Colonic mucosa (tissue), 4 donors: ENCODE measurements at regions not wholly inside any gene's neighbourhood (a gene's known extent, or its start where the extent isn't known, plus 50 kb on each side); places are given as distances from the start of the nearest gene placed in this dataset.
"Not testable (repeated sequence)": the region's sequence is repeated elsewhere in the genome, so short reads cannot be mapped to it uniquely, and the experiment has no call there.

Experiments used
- DNase-seq: peaks from one replicate; pipeline ENCODE4 v3.0.0-alpha.2; 2020
- H3K27ac ChIP-seq: fragments of 200-600 bp; one replicate; pipeline ENCODE4 v1.8.0; 2021
- H3K27me3 ChIP-seq: fragments of 200-600 bp; one replicate; pipeline ENCODE4 v1.8.0; 2021
- H3K36me3 ChIP-seq: fragments of 200-600 bp; one replicate; pipeline ENCODE4 v1.8.0; 2021
- H3K4me1 ChIP-seq: fragments of 200-600 bp; one replicate; pipeline ENCODE4 v1.8.0; 2021; ENCODE audit warnings: mild to moderate bottlenecking
- H3K4me3 ChIP-seq: fragments of 200-600 bp; one replicate; pipeline ENCODE4 v1.8.0; 2021
- H3K9ac ChIP-seq, 2 donors: one replicate each; pipeline ENCODE4 v1.7.0; 2013; ENCODE audit warnings: control low read depth in 2 of 2, low read depth in 2 of 2, low read length in 2 of 2
- H3K9me3 ChIP-seq: fragments of 200-600 bp; one replicate; pipeline ENCODE4 v1.8.0; 2021
- intact Hi-C: fragments of 100-400 bp; cut with DNase I; formaldehyde crosslinking; loops from one replicate; pipeline ENCODE4 v1.14.1; 2022
- TF ChIP-seq, protein P1 (sequence below): fragments of 200-600 bp; IDR thresholded peaks from one replicate; pipeline ENCODE4 v1.8.0; 2022; ENCODE audit warnings: antibody characterized with exemption, mild to moderate bottlenecking
- donor health status: healthy.
- donor health status: DM: no; HTN: no; CAD: no.
- donor health status: DM: no; HTN: no; CAD: no.

DNA sequence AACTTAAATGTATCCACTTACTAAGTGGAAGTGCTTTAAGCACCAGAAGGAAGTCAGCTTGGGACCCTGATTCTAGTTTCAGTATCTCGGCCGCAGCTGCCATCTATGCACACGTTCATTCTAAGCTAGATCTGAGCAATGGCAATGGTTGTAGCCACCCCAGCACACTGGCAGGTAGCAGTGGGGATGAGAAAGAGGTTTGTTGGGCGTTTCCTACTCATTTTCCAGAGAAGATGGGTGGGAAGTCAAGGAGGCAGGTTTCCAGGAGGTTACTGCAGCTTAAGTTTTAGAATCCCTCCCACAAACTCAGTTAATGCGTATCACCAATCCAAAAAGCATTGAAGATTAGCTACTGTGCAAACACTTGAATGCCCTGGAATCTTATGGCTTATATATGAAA, 114.2 kb upstream of the TSC22D1 start:
- H3K4me3 ChIP-seq: no peak overlapping the region
- no peak overlapping the region for H3K27ac ChIP-seq
- H3K9me3 ChIP-seq: no peaks in the 10 kb centered on the region
- DNase-seq: no peak
- no peak overlapping the region for H3K9ac ChIP-seq
- H3K36me3 ChIP-seq: no peaks in the 10 kb centered on the region
- H3K27me3 ChIP-seq: no peaks in the 10 kb centered on the region
- TF ChIP-seq, protein P1, sequence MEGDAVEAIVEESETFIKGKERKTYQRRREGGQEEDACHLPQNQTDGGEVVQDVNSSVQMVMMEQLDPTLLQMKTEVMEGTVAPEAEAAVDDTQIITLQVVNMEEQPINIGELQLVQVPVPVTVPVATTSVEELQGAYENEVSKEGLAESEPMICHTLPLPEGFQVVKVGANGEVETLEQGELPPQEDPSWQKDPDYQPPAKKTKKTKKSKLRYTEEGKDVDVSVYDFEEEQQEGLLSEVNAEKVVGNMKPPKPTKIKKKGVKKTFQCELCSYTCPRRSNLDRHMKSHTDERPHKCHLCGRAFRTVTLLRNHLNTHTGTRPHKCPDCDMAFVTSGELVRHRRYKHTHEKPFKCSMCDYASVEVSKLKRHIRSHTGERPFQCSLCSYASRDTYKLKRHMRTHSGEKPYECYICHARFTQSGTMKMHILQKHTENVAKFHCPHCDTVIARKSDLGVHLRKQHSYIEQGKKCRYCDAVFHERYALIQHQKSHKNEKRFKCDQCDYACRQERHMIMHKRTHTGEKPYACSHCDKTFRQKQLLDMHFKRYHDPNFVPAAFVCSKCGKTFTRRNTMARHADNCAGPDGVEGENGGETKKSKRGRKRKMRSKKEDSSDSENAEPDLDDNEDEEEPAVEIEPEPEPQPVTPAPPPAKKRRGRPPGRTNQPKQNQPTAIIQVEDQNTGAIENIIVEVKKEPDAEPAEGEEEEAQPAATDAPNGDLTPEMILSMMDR: no peak
- H3K4me1 ChIP-seq: no peaks in the 10 kb centered on the region
- intact Hi-C loops: no loop called here

DNA sequence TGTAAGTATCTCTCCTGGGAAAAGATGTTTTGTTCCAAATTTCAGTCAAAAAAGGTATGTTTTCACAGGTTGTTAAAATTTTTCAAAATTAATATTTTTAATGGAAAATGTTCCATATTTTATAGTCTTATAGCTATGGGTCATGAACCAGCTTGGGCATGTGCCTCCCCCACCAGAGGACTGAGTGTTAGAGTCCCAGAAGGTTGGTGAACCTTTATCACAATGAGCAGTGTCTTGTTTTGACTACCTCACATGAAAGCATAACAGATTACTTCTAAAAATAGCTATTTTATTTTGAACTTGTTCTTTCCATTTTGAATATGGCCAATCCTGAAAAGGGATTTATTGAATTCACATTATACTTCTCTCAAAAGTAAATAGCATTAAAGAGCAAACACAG, 112.5 kb upstream of the TSC22D1 start:
- DNase-seq: no peak
- no peaks in the 10 kb centered on the region for H3K9me3 ChIP-seq
- H3K27me3 ChIP-seq: no peaks in the 10 kb centered on the region
- H3K9ac ChIP-seq: no peak overlapping the region
- H3K36me3 ChIP-seq: no peaks in the 10 kb centered on the region
- no peak overlapping the region for H3K27ac ChIP-seq
- no peak overlapping the region for H3K4me3 ChIP-seq
- intact Hi-C loops: no loop called here
- TF ChIP-seq, protein P1: no peak
- H3K4me1 ChIP-seq: no peaks in the 10 kb centered on the region

DNA sequence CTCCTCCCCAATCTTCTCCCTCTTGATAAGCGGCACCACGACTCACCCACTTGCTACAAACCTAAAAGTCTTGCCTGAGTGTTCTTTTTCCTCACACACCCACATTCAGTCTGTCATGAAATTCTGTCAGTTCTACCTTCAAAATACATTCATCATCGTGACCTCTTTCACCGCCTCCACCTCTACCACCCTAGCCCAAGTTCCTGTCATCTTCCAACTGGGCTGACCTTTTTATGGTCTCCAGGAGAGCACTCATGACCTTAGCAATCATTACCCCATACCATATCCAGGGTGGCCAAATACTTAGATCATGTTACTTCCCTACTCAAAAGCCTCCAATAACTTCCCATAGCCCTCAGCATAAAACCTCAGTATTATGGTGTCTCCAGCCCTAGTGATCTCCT, 110.4 kb upstream of the TSC22D1 start:
- Histone ChIP-seq H3K36me3 (no peaks in the 10 kb centered on the region), H3K9me3 (no peaks in the 10 kb centered on the region), H3K27me3 (no peaks in the 10 kb centered on the region), H3K27ac (no peak overlapping the region), H3K4me1 (no peaks in the 10 kb centered on the region), H3K9ac (no peak overlapping the region), H3K4me3 (no peak overlapping the region)
- intact Hi-C loops: no loop called here
- TF ChIP-seq, protein P1: no peak
- DNase-seq: no peak

DNA sequence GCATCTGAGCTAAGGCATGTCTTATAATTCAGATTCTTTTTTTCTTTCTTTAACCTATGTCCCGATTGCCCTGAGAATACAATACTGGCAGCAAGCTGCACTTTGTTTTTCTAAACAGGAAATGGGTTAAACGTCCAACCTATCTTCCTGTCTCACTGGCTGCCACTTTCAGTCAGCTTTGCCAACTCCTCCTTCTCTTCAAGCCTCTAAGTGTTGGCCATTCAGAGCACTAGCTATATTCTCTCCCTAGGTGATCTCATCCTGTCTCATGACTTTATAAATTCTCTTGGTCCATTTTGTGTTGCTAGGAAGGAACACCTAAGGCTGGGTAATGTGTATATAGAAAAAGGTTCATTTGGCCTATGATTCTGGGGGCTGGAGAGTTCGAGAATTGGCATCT, 109.5 kb upstream of the TSC22D1 start:
- no peak overlapping the region for H3K4me3 ChIP-seq
- TF ChIP-seq, protein P1: no peak
- no peaks in the 10 kb centered on the region for H3K9me3 ChIP-seq
- no peaks in the 10 kb centered on the region for H3K36me3 ChIP-seq
- no peaks in the 10 kb centered on the region for H3K27me3 ChIP-seq
- DNase-seq: no peak
- no peak overlapping the region for H3K9ac ChIP-seq
- H3K27ac ChIP-seq: no peak overlapping the region
- no peaks in the 10 kb centered on the region for H3K4me1 ChIP-seq
- intact Hi-C loops: no loop called here

DNA sequence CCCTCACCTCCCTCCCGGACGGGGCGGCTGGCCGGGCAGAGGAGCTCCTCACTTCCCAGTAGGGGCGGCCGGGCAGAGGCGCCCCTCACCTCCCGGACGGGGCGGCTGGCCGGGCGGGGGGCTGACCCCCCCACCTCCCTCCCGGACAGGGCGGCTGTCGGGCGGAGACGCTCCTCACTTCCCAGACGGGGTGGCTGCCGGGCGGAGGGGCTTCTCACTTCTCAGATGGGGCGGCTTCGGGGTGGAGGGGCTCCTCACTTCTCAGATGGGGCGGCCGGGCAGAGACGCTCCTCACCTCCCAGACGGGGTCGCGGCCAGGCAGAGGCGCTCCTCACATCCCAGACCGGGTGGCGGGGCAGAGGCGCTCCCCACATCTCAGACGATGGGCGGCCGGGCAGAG, 106.3 kb upstream of the TSC22D1 start:
- H3K4me1 ChIP-seq, H3K27ac ChIP-seq, H3K36me3 ChIP-seq, DNase-seq, H3K27me3 ChIP-seq, H3K9me3 ChIP-seq, H3K4me3 ChIP-seq, H3K9ac ChIP-seq, intact Hi-C loops: not testable (repeated sequence)

DNA sequence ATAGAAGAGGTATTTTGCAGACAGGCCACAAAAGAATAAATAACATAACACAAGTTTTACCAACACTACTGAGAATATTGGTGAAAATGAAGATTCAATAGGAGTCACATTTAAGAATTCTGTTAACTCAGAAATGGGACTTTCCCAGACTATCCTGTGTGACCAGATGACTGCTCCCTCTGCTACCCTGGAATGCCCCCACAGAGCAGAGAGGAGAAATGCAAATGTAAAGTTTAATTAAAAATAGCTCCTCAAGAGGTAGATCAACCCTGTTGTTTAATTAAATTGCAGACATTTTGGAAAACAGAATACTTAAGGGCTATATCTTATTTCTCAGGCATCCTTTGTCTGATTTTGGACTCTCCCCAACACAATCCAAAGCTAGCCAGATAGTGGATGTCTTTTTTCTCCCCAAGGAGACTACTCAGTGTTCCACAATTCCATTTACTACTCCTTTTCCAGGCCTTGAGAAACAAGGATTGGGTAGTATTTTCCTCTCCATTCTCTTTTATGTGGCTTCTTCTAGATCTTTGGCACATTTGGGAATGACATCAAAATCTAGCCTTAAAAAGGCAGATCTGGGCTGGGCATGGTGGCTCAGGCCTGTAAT, 104.7 kb upstream of the TSC22D1 start:
- H3K4me1 ChIP-seq: no peaks in the 10 kb centered on the region
- no peaks in the 10 kb centered on the region for H3K27me3 ChIP-seq
- H3K27ac ChIP-seq: no peak overlapping the region
- no peak overlapping the region for H3K9ac ChIP-seq
- DNase-seq: no peak
- intact Hi-C loops: no loop called here
- no peaks in the 10 kb centered on the region for H3K9me3 ChIP-seq
- TF ChIP-seq, protein P1: no peak
- H3K36me3 ChIP-seq: no peaks in the 10 kb centered on the region
- H3K4me3 ChIP-seq: no peak overlapping the region
